ENCODE measurements at regions not wholly inside any gene's neighbourhood (a gene's known extent, or its start where the extent isn't known, plus 50 kb on each side); places are given as distances from the start of the nearest gene placed in this dataset.

DNA sequence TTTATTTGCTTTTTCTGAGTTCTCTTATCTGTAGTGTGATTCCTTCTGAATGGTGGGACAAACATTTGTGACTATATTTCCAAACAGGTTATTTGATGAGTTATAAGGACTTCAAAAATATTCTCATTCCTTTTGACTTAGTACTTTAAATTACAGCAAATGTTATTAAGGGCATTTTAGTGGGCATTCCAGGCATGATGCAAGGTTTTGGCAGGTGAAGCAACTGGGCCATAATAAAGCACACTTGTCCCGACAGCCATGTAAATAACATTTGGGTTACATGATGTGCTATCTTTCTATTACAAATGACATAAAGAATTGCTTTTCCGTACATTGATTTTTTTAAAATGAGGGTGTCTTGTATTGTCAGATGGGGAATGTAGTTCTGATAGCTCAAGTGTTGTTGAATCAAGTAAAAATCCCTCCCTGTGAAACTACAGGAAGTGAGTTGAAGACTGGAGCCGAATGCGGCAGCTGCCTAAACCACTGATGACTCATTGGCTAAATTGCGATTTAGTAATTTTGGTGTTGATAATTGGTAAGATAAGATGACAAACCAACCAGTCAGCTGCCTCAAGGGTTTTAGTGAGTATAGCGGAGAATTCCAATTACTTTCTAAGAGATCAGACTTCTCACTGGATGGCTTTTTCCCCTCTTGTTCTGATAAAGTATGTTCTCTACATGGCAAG is 231.3 kb upstream of the NPY start:
- TF ChIP-seq EZH2 (IDR thresholded peaks at IDR 0.05; ENCODE audit: insufficient read depth, poor library complexity, severe bottlenecking), result no peak
- TF ChIP-seq EZH2phosphoT487 (IDR thresholded peaks at IDR 0.05; ENCODE audit: insufficient read depth, low read depth), result no peak
